Kasumi-1 (cell line): ENCODE measurements at regions not wholly inside any gene's neighbourhood (a gene's known extent, or its start where the extent isn't known, plus 50 kb on each side); places are given as distances from the start of the nearest gene placed in this dataset.
"Not testable (repeated sequence)": the region's sequence is repeated elsewhere in the genome, so short reads cannot be mapped to it uniquely, and the experiment has no call there.

Experiments
- DNase-seq, 2 experiments: peaks; one replicate each; lab custom pipeline; 2025; lab: John Stamatoyannopoulos, UW

- DNase-seq = no peak
Observed at GRCh38 chrX:124717537-124717936, 371.2 kb downstream of the SH2D1A start.

GRCh38 chrX:124719060-124719459 lies 372.7 kb downstream of the SH2D1A start:
- no peak for DNase-seq

- peak in 1 of 2 experiments; percentile 0 for DNase-seq
Observed at GRCh38 chrX:124720532-124720931, 374.2 kb downstream of the SH2D1A start.

GRCh38 chrX:124725502-124725901 lies 379.1 kb downstream of the SH2D1A start:
- no peak for DNase-seq

- DNase-seq = no peak
Observed at GRCh38 chrX:124726292-124726691, 379.9 kb downstream of the SH2D1A start.

GRCh38 chrX:124726881-124727280 lies 380.5 kb downstream of the SH2D1A start:
- DNase-seq = no peak

GRCh38 chrX:124736553-124737270 lies 390.3 kb downstream of the SH2D1A start:
- DNase-seq = no peak

GRCh38 chrX:124737771-124738170 lies 391.4 kb downstream of the SH2D1A start:
- no peak for DNase-seq

GRCh38 chrX:124747295-124747694 lies 400.9 kb downstream of the SH2D1A start:
- DNase-seq = no peak

GRCh38 chrX:124764354-124764753 lies 418.0 kb downstream of the SH2D1A start:
- no peak for DNase-seq

- no peak for DNase-seq
Observed at GRCh38 chrX:124769166-124769565, 422.8 kb downstream of the SH2D1A start.

- DNase-seq = no peak
Observed at GRCh38 chrX:124771292-124771691, 424.9 kb downstream of the SH2D1A start.

GRCh38 chrX:124788253-124788652 lies 441.9 kb downstream of the SH2D1A start:
- DNase-seq = not testable (repeated sequence)

GRCh38 chrX:124789874-124790273 lies 443.5 kb downstream of the SH2D1A start:
- not testable (repeated sequence) for DNase-seq

- DNase-seq = no peak
Observed at GRCh38 chrX:124791492-124792095, 445.2 kb downstream of the SH2D1A start.

GRCh38 chrX:124796989-124797388 lies 450.6 kb downstream of the SH2D1A start:
- DNase-seq = no peak

GRCh38 chrX:124804962-124805361 lies 458.6 kb downstream of the SH2D1A start:
- DNase-seq = no peak

- DNase-seq = no peak
Observed at GRCh38 chrX:124805486-124805885, 459.1 kb downstream of the SH2D1A start.

- no peak for DNase-seq
Observed at GRCh38 chrX:124814106-124814505, 467.7 kb downstream of the SH2D1A start.

- DNase-seq = no peak
Observed at GRCh38 chrX:124818033-124818432, 471.7 kb downstream of the SH2D1A start.

- no peak for DNase-seq
Observed at GRCh38 chrX:124818764-124819163, 472.4 kb downstream of the SH2D1A start.

- peak in 1 of 2 experiments; percentile 0 for DNase-seq
Observed at GRCh38 chrX:124820738-124821137, 474.4 kb downstream of the SH2D1A start.

- DNase-seq = no peak
Observed at GRCh38 chrX:124827258-124827845, 481.0 kb downstream of the SH2D1A start.
